Activated T-cell treated with anti-CD3 and anti-CD28 coated beads, Interleukin-2, amount 50 U/mL, for 1 hour (primary cell): ENCODE measurements at regions not wholly inside any gene's neighbourhood (a gene's known extent, or its start where the extent isn't known, plus 50 kb on each side); places are given as distances from the start of the nearest gene placed in this dataset.

ENCODE experiments used
- DNase-seq: peaks from one replicate; pipeline ENCODE4 v3.0.0-alpha.2; 2020

- DNase-seq, result no peak
Observed at GRCh38 chr10:44196336-44196735, 188.6 kb downstream of the CXCL12 start.

GRCh38 chr10:44196008-44196320 is 188.9 kb downstream of the CXCL12 start:
- DNase-seq, result no peak

- no peak for DNase-seq
Observed at GRCh38 chr10:44195112-44196007, 189.5 kb downstream of the CXCL12 start.

GRCh38 chr10:44194435-44194834 is 190.5 kb downstream of the CXCL12 start:
- DNase-seq, result no peak

GRCh38 chr10:44193567-44194220 is 191.2 kb downstream of the CXCL12 start:
- no peak for DNase-seq

- DNase-seq, result no peak
Observed at GRCh38 chr10:44193166-44193565, 191.7 kb downstream of the CXCL12 start.

GRCh38 chr10:44192435-44192834 is 192.5 kb downstream of the CXCL12 start:
- no peak for DNase-seq

- DNase-seq, result no peak
Observed at GRCh38 chr10:44190541-44190940, 194.4 kb downstream of the CXCL12 start.

GRCh38 chr10:44186821-44187220 is 198.1 kb downstream of the CXCL12 start:
- DNase-seq, result no peak

GRCh38 chr10:44186150-44186549 is 198.7 kb downstream of the CXCL12 start:
- DNase-seq, result no peak

- no peak for DNase-seq
Observed at GRCh38 chr10:44185315-44185666, 199.6 kb downstream of the CXCL12 start.

GRCh38 chr10:44184633-44185314 is 200.1 kb downstream of the CXCL12 start:
- DNase-seq, result no peak

GRCh38 chr10:44183667-44184632 is 200.9 kb downstream of the CXCL12 start:
- no peak for DNase-seq

- no peak for DNase-seq
Observed at GRCh38 chr10:44182909-44183308, 202.0 kb downstream of the CXCL12 start.

- no peak for DNase-seq
Observed at GRCh38 chr10:44180321-44181168, 204.4 kb downstream of the CXCL12 start.

GRCh38 chr10:44178856-44179255 is 206.0 kb downstream of the CXCL12 start:
- DNase-seq, result no peak

- DNase-seq, result no peak
Observed at GRCh38 chr10:44178281-44178680, 206.6 kb downstream of the CXCL12 start.

GRCh38 chr10:44177610-44178009 is 207.3 kb downstream of the CXCL12 start:
- no peak for DNase-seq

- no peak for DNase-seq
Observed at GRCh38 chr10:44176311-44176710, 208.6 kb downstream of the CXCL12 start.

- no peak for DNase-seq
Observed at GRCh38 chr10:44173608-44173894, 211.3 kb downstream of the CXCL12 start.

GRCh38 chr10:44172883-44173607 is 211.9 kb downstream of the CXCL12 start:
- no peak for DNase-seq
